ENCODE measurements at regions not wholly inside any gene's neighbourhood (a gene's known extent, or its start where the extent isn't known, plus 50 kb on each side); places are given as distances from the start of the nearest gene placed in this dataset.

DNA sequence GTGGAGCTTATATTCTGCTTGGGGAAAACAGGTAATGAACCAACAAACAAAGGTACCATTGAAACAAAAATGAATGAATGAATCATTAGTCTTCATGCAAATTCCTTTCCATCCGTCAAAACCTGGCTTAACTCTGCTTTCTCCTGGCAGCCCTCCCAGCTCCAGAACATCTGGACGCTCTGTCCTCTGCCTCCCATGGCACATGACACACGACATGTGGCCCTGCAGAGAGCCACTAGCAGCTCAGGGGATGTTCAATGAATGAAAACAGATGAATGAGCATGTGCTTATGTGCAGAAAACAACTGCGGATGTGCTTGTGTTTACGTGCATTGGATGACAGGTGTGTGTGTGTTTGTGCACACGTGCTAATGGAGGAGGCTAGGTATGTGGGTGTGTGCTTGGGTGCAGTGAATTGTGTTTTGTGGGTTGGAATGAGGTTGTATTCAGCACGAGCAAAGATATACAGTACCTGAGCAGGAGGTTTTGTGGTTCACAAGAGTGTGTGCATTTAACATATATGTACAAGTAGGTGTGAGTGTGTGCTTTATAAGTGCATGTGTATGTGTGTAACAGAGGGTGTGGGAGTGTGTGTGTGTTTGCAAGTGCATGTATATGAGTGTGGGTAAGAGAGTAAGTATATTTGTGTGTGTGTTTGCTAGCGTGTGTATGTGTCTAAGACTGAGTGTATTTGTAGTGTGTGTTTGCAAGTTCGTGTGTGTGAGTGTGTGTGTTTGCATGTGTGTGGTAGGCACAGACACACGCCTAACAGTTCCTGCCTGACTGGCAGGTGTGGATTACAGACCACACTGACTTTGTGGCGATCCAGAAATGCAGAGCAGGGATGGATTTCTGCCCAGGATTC is 374.1 kb upstream of the SULF2 start:
- TF ChIP-seq, protein P1, sequence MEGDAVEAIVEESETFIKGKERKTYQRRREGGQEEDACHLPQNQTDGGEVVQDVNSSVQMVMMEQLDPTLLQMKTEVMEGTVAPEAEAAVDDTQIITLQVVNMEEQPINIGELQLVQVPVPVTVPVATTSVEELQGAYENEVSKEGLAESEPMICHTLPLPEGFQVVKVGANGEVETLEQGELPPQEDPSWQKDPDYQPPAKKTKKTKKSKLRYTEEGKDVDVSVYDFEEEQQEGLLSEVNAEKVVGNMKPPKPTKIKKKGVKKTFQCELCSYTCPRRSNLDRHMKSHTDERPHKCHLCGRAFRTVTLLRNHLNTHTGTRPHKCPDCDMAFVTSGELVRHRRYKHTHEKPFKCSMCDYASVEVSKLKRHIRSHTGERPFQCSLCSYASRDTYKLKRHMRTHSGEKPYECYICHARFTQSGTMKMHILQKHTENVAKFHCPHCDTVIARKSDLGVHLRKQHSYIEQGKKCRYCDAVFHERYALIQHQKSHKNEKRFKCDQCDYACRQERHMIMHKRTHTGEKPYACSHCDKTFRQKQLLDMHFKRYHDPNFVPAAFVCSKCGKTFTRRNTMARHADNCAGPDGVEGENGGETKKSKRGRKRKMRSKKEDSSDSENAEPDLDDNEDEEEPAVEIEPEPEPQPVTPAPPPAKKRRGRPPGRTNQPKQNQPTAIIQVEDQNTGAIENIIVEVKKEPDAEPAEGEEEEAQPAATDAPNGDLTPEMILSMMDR (conservative IDR thresholded peaks at IDR 0.05 in 1 of 2, IDR thresholded peaks at IDR 0.05 in 1 of 2; ENCODE audit: extremely low read depth in 1 of 2, insufficient read depth in 1 of 2, low read depth in 1 of 2, low read length in 2 of 2), result no peak
- TF ChIP-seq EZH2 (IDR thresholded peaks at IDR 0.05; ENCODE audit: borderline replicate concordance, low read length), result no peak

All from mammary epithelial cell (primary cell).